HepG2 (cell line): ENCODE measurements at regions not wholly inside any gene's neighbourhood (a gene's known extent, or its start where the extent isn't known, plus 50 kb on each side); places are given as distances from the start of the nearest gene placed in this dataset.

Experiments used
- ATAC-seq: fragments of 200-7000 bp; cut with Tn5 transposase; 3 replicates; pipeline ENCODE4 v1.9.1; 2020; ENCODE audit warnings: mild to moderate bottlenecking, moderate library complexity
- BruUV-seq: library from RNA; stranded (reverse); fragments of 400-500 nt; replicated peaks from 2 replicates; lab custom pipeline; 2021; lab: Mats Ljungman, UMichigan
- CTCF ChIA-PET: fragments of 300-600 bp; formaldehyde crosslinking; extraction: SDS; loops from one replicate; lab custom pipeline; 2021; ENCODE audit warnings: low total read pairs, inconsistent platforms, low intra/inter-chr PET ratio; lab: Yijun Ruan, JAX
- POLR2A ChIA-PET: fragments of 350-600 bp; sonication (Branson Sonifier 250); formaldehyde crosslinking; loops from one replicate; lab custom pipeline; 2020; ENCODE audit warnings: antibody characterized with exemption, inconsistent platforms; lab: Yijun Ruan, JAX
- DNase-seq: peaks from one replicate; pipeline ENCODE4 v3.0.0-alpha.2; 2015; ENCODE audit warnings: low spot score
- FAIRE-seq: peaks from 3 replicates; lab custom pipeline; 2011; peaks lifted over from hg19 to GRCh38; lab: Jason Lieb, UNC
- H2AFZ ChIP-seq: one replicate; pipeline ENCODE4 v1.6.1; 2011; ENCODE audit warnings: low read length, inconsistent platforms
- H3K27ac ChIP-seq: fragments of 300-600 bp; 3 replicates; pipeline ENCODE4 v1.8.0; 2011; ENCODE audit warnings: mixed run types, mild to moderate bottlenecking, mixed read lengths, low read length, inconsistent platforms; ENCODE audit not compliant: insufficient read depth; ENCODE audit errors: extremely low read length
- H3K27me3 ChIP-seq, 2 experiments: fragments of 200-600 bp in 1 of 2; 2 replicates in 1 of 2; 3 replicates in 1 of 2; pipeline versions ENCODE4 v1.6.0 to v1.8.0; 2011; ENCODE audit warnings: low read length in 2 of 2, mild to moderate bottlenecking in 2 of 2, moderate library complexity in 2 of 2, inconsistent platforms in 1 of 2; ENCODE audit not compliant: insufficient read depth in 2 of 2, control insufficient read depth in 1 of 2
- H3K36me3 ChIP-seq, 2 experiments: fragments of 200-600 bp in 1 of 2; replicated peaks in 1 of 2; 2 replicates in 1 of 2; 3 replicates in 1 of 2; pipeline versions ENCODE4 v1.5.1 to v1.8.0; 2011; ENCODE audit warnings: low read length in 2 of 2, inconsistent platforms in 1 of 2; ENCODE audit not compliant: insufficient read depth in 2 of 2, control insufficient read depth in 1 of 2
- H3K4me1 ChIP-seq: 2 replicates; pipeline ENCODE4 v1.5.1; 2012; ENCODE audit warnings: low read length, inconsistent platforms; ENCODE audit not compliant: insufficient read depth
- H3K4me2 ChIP-seq: 2 replicates; pipeline ENCODE4 v1.6.0; 2011; ENCODE audit warnings: low read depth, low read length, inconsistent platforms
- H3K4me3 ChIP-seq, 3 experiments: fragments of 200-600 bp in 1 of 3; sonication (generic), shearing (Covaris generic) in 1 of 3; replicated peaks in 1 of 3; 2 replicates each; pipeline ENCODE4 v1.5.1; 2011 to 2016; ENCODE audit warnings: low read length in 3 of 3, inconsistent platforms in 2 of 3, low read depth in 2 of 3, mild to moderate bottlenecking in 2 of 3, control low read depth in 1 of 3, mixed read lengths in 1 of 3; ENCODE audit not compliant: insufficient read depth in 1 of 3
- H3K79me2 ChIP-seq: one replicate; pipeline ENCODE4 v1.6.1; 2011; ENCODE audit warnings: low read length, inconsistent platforms; ENCODE audit not compliant: insufficient read depth
- H3K9ac ChIP-seq: 2 replicates; pipeline ENCODE4 v1.6.0; 2011; ENCODE audit warnings: mild to moderate bottlenecking, low read depth, low read length, inconsistent platforms; ENCODE audit not compliant: insufficient read depth
- H3K9me3 ChIP-seq: 2 replicates; pipeline ENCODE4 v1.5.1; 2012; ENCODE audit warnings: mild to moderate bottlenecking, low read length
- H4K20me1 ChIP-seq: 2 replicates; pipeline ENCODE4 v1.6.0; 2011; ENCODE audit warnings: inconsistent platforms, mild to moderate bottlenecking, low read length, moderate library complexity; ENCODE audit not compliant: insufficient read depth
- HIC2 ChIP-seq: sonication (generic); formaldehyde crosslinking; IDR thresholded peaks from 2 replicates; pipeline ENCODE4 v1.9.0; 2022; ENCODE audit warnings: low read depth, missing genetic modification reagents
- MBD4 ChIP-seq: IDR thresholded peaks from 2 replicates; pipeline ENCODE4 v1.6.1; 2012; ENCODE audit warnings: low read length, inconsistent platforms, borderline replicate concordance
- NFKBIZ ChIP-seq: IDR thresholded peaks from 2 replicates; pipeline ENCODE4 v1.6.1; 2018; ENCODE audit warnings: missing genetic modification reagents, missing compliant biosample characterization
- NR2F6 ChIP-seq, 2 experiments: IDR thresholded peaks; 2 replicates each; pipeline ENCODE4 v1.6.1; 2016; ENCODE audit warnings: antibody characterized with exemption in 1 of 2, mild to moderate bottlenecking in 1 of 2
- SOX13 ChIP-seq, 3 experiments: fragments of 450-650 bp in 1 of 3; sonication (generic) in 1 of 3; formaldehyde crosslinking in 1 of 3; IDR thresholded peaks in 2 of 3; conservative IDR thresholded peaks in 1 of 3; 2 replicates each; pipeline versions ENCODE4 v1.5.0 to v1.6.1; 2016 to 2020; ENCODE audit warnings: antibody characterized with exemption in 1 of 3, mild to moderate bottlenecking in 1 of 3, missing compliant biosample characterization in 1 of 3, missing genetic modification reagents in 1 of 3, moderate library complexity in 1 of 3
- TMF1 ChIP-seq: sonication (generic); formaldehyde crosslinking; IDR thresholded peaks from 2 replicates; pipeline ENCODE4 v1.8.1; 2022; ENCODE audit warnings: low read depth, missing genetic modification reagents
- ZNF274 ChIP-seq: sonication (generic); formaldehyde crosslinking; IDR thresholded peaks from 2 replicates; pipeline ENCODE4 v1.5.1; 2020; ENCODE audit warnings: mild to moderate bottlenecking, missing genetic modification reagents
- ZNF280D ChIP-seq: sonication (generic); formaldehyde crosslinking; IDR thresholded peaks from 2 replicates; pipeline ENCODE4 v1.5.1; 2020; ENCODE audit warnings: mild to moderate bottlenecking, missing genetic modification reagents
- WGBS: methylation state at CpG from one replicate; pipeline ENCODE4 v1.1.6; 2017; ENCODE audit warnings: low lambda C conversion rate; 5-methylcytosine and 5-hydroxymethylcytosine counted together
- in situ Hi-C: cut with HindIII; loops from 2 replicates; pipeline ENCODE4 v1.10.0; 2017; ENCODE audit warnings: low pct_unique_long_range_greater_than_20kb; ENCODE audit not compliant: extremely low pct_ligation_motif_present
- intact Hi-C: fragments of 100-400 bp; cut with micrococcal nuclease; formaldehyde crosslinking; loops from one replicate; pipeline ENCODE4 v1.10.0; 2022; ENCODE audit not compliant: unreplicated experiment

- TF ChIP-seq ZNF274 (CRISPR knock-in tag) = no peak
- no peak for TF ChIP-seq SOX13 (IDR thresholded peaks at IDR 0.05)
- no peak for TF ChIP-seq SOX13 (CRISPR knock-in tag; conservative IDR thresholded peaks at IDR 0.05 in 1 of 2, IDR thresholded peaks at IDR 0.05 in 1 of 2)
These were observed 750.0 kb downstream of the EFNB2 start (continued) for GRCh38 chr13:105785436-105785835.

GRCh38 chr13:105783261-105783660 is 752.2 kb downstream of the EFNB2 start:
- no peak for DNase-seq
- FAIRE-seq = no peak
- no peak overlapping the region for H3K9ac ChIP-seq
- no peaks in the 10 kb centered on the region for H3K4me1 ChIP-seq
- in situ Hi-C loops = no loop called here
- ChIA-PET POLR2A (no interaction called here), CTCF (no interaction called here)
- ATAC-seq = no peak
- H4K20me1 ChIP-seq = no peaks in the 10 kb centered on the region
- intact Hi-C loops = no loop called here
- TF ChIP-seq HIC2 (CRISPR knock-in tag) (no peak), ZNF274 (CRISPR knock-in tag) (no peak), ZNF280D (CRISPR knock-in tag) (no peak), NFKBIZ (CRISPR knock-in tag) (no peak), NR2F6 (IDR thresholded peaks at IDR 0.05) (no peak), NR2F6 (CRISPR knock-in tag; IDR thresholded peaks at IDR 0.05) (no peak), MBD4 (no peak), TMF1 (CRISPR knock-in tag) (no peak)
- no peak overlapping the region for H3K27ac ChIP-seq
- H3K27me3 ChIP-seq = no peaks in the 10 kb centered on the region
- 2% methylated on average over 1 of the region's 1 CpG for WGBS
- H3K36me3 ChIP-seq = no peaks in the 10 kb centered on the region
- H2AFZ ChIP-seq = no peak overlapping the region
- no peak overlapping the region for H3K4me3 ChIP-seq
- BruUV-seq = no TSS peak
- no peaks in the 10 kb centered on the region for H3K79me2 ChIP-seq
- peaks cover 57% of the 10 kb centered on the region for H3K9me3 ChIP-seq
- no peak overlapping the region for H3K4me2 ChIP-seq
